ENCODE measurements at regions not wholly inside any gene's neighbourhood (a gene's known extent, or its start where the extent isn't known, plus 50 kb on each side); places are given as distances from the start of the nearest gene placed in this dataset.

DNA sequence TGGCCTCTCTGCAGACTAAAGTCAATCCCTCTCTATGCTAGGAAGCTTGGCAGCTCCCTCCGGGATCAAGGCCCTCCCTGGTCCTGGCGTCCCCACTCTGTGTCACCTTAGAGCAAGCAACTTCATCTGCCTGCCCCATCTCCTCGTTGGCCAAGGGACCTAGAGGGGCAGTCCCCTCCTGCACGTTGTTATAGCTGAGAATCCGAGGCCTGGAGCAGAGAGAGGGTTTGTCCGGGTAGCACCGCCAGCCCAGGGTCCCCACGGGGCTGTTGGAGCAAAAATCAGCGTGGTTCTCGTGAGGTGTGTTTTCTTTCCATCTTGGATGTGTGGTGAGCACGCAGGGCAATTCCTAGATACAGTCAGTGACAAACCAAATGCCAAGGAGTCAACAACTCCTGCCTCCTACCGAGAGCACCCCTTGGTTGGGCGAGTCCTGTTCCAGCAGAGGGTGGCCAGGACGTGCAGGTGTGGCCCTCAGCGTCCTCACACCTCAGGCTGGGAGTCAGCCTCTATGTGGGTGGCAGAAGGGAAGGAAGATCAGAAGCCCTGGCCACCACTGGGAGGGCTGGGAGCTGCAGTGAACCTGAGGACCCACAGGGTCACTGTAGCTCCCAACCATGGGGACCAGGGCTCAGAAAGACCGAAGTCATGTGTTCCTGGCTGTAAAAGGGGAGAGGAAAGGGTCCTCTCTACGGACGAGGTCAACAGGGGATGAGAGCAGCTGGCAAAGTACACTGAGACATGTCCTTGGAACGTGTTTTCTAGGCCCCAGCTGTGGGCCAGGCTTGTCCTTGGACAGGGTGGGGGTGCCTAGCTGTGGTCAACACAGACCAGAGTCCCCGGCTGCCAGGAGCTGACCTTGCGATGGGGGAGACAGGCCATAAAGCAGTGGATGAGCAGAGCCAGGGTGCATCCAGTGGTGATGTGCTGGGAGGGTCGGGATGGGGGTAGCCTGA is 85.6 kb upstream of the CIBAR2 start:
- TF ChIP-seq, protein P1, sequence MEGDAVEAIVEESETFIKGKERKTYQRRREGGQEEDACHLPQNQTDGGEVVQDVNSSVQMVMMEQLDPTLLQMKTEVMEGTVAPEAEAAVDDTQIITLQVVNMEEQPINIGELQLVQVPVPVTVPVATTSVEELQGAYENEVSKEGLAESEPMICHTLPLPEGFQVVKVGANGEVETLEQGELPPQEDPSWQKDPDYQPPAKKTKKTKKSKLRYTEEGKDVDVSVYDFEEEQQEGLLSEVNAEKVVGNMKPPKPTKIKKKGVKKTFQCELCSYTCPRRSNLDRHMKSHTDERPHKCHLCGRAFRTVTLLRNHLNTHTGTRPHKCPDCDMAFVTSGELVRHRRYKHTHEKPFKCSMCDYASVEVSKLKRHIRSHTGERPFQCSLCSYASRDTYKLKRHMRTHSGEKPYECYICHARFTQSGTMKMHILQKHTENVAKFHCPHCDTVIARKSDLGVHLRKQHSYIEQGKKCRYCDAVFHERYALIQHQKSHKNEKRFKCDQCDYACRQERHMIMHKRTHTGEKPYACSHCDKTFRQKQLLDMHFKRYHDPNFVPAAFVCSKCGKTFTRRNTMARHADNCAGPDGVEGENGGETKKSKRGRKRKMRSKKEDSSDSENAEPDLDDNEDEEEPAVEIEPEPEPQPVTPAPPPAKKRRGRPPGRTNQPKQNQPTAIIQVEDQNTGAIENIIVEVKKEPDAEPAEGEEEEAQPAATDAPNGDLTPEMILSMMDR (IDR thresholded peaks at IDR 0.05) = no peak
- TF ChIP-seq EZH2phosphoT487 (IDR thresholded peaks at IDR 0.05; ENCODE audit: borderline replicate concordance, low read depth) = no peak
- TF ChIP-seq, protein P2, sequence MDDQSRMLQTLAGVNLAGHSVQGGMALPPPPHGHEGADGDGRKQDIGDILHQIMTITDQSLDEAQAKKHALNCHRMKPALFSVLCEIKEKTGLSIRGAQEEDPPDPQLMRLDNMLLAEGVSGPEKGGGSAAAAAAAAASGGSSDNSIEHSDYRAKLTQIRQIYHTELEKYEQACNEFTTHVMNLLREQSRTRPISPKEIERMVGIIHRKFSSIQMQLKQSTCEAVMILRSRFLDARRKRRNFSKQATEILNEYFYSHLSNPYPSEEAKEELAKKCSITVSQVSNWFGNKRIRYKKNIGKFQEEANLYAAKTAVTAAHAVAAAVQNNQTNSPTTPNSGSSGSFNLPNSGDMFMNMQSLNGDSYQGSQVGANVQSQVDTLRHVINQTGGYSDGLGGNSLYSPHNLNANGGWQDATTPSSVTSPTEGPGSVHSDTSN (IDR thresholded peaks at IDR 0.05) = no peak
- TF ChIP-seq, protein P3, sequence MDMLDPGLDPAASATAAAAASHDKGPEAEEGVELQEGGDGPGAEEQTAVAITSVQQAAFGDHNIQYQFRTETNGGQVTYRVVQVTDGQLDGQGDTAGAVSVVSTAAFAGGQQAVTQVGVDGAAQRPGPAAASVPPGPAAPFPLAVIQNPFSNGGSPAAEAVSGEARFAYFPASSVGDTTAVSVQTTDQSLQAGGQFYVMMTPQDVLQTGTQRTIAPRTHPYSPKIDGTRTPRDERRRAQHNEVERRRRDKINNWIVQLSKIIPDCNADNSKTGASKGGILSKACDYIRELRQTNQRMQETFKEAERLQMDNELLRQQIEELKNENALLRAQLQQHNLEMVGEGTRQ (IDR thresholded peaks at IDR 0.05; ENCODE audit: borderline replicate concordance, low read depth, low read length) = no peak
- no peak for TF ChIP-seq REST (IDR thresholded peaks at IDR 0.05; ENCODE audit: low read depth, low read length)
